GM21825 (cell line): ENCODE measurements at regions not wholly inside any gene's neighbourhood (a gene's known extent, or its start where the extent isn't known, plus 50 kb on each side); places are given as distances from the start of the nearest gene placed in this dataset.
"Not testable (repeated sequence)": the region's sequence is repeated elsewhere in the genome, so short reads cannot be mapped to it uniquely, and the experiment has no call there.

Source experiments
- ATAC-seq: cut with Tn5 transposase; IDR thresholded peaks from one replicate; pipeline ENCODE4 v1.9.1; 2021; ENCODE audit warnings: mild to moderate bottlenecking, moderate library complexity; ENCODE audit not compliant: unreplicated experiment

DNA sequence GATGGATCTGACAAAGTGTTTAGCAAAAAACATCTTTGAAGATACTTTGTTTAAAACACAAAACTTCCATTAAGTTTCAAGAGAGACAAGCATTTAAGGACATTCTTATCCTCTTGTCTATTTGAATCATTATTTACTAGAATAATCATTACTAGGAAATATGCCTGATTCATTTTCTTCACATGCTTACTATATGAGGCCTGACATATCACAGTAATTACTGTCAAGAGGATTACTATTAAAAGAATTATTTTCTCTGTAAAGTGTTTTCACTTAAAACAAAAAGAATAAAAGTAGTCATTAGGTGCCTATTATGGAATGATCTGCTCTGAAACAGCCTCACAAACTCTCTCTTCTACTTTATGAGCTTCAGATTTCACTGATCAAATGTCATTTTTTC is 402.1 kb upstream of the MGAT4C start:
- no peak for ATAC-seq

- no peak for ATAC-seq
These were observed 391.6 kb upstream of the MGAT4C start for GRCh38 chr12:86647800-86648199.

GRCh38 chr12:86634456-86635410 is 378.5 kb upstream of the MGAT4C start:
- no peak for ATAC-seq

DNA sequence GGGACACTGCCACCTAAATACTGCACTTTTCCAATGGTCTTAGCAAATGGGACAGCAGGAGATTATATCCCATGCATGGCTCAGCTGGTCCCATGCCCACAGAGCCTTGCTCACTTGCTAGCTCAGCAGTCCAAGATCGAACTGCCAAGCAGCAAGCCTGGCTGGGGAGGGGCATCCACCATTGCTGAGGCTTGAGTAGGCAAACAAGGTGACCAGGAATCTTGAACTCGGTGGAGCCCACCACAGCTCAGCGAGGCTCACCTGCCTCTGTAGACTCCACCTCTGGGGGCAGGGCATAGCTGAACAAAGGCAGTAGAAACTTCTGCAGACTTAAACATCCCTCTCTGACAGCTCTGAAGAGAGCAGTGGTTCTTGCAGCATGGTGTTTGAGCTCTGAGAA is 370.8 kb upstream of the MGAT4C start:
- ATAC-seq, result no peak

DNA sequence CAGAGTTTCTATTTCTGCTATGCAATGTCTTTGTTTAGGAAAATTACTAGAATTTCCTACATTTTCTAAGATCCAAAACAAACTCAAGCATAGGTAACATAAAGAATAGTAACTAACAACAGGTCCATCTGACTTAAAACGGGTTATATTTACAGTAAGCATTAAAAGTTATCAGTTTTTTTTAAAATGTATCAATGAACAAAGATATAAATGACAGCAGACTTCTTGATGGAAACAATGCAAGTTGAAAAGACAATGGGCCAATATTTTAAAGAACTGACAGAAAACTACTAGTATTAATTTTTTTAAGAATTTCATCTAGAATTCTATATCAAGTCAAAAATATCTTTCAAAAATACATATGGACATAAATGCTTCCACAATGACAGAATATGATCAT is 367.1 kb upstream of the MGAT4C start:
- no peak for ATAC-seq

DNA sequence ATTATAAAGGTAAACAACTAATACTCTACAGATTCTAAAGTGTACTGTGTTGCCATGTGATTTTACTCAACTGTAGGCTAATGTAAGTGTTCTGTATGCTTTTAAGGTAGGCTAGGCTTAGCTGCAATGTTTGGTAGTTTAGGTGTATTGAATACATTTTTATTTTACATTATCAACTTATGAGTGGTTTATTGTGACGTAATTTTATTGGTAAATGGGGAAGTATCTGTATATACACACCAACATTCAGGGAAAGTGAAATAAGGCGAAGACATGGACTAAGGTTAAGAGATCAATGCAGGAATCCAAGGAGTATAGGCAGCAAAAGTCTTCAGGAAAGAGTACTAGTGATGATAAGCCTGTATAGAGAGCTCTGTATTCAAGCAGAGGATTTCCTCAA is 365.8 kb upstream of the MGAT4C start:
- ATAC-seq, result no peak

- no peak for ATAC-seq
These were observed 357.1 kb upstream of the MGAT4C start for GRCh38 chr12:86613311-86613710.

DNA sequence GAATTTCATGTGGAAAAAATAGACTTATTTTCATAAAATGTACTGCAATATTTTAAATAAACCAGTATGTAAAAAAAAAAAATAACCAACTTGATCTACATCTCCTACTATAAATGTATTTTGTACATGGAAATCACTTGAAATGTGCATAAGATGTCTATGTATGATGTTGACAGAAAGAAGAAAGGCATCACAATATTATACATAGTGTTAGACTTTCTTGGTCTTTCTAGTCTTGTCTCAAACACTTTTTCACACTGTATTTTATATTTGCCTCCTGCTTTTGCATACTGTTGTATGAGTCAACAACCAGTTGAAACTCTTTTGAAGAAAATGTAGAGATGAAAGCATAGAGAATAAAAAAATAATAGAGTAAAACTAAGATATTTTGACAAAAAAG is 352.4 kb upstream of the MGAT4C start:
- no peak for ATAC-seq

DNA sequence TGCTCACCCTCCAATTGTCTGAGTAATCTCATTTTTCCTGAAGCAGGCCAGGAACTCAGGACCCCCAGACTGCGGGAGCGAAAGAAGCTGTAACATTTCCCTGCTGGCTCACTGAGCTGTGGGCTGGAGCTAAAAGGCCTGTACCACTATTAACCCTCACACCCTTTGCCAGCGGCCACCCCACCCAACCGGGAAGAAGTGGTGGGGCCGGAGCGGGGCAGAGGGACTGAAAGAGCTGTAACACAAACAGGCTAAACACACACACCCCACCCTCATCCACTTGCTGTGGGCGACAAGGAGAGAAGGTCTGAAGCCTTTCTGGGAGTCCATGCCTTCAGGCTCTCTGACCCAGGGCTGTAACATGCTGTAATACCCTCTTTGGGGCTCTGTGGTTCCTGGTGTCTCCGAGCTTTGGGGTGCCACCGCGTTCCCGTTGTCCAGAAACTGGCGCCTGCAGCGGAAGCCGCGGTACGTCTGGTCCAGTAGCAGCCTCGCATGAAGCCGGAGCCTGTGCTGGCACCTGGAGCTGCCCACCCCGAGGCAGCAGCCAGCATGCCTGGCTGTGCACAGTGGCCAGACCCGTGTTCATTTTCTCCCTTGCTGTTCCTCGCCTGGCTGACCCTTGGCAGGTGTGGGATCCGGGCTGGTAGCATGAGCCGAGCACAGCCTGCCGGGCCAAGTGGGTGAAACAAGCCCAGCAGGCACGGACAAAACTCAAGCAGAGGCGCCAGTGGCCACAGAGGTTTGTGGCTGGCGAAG is 345.5 kb upstream of the MGAT4C start:
- no peak for ATAC-seq

DNA sequence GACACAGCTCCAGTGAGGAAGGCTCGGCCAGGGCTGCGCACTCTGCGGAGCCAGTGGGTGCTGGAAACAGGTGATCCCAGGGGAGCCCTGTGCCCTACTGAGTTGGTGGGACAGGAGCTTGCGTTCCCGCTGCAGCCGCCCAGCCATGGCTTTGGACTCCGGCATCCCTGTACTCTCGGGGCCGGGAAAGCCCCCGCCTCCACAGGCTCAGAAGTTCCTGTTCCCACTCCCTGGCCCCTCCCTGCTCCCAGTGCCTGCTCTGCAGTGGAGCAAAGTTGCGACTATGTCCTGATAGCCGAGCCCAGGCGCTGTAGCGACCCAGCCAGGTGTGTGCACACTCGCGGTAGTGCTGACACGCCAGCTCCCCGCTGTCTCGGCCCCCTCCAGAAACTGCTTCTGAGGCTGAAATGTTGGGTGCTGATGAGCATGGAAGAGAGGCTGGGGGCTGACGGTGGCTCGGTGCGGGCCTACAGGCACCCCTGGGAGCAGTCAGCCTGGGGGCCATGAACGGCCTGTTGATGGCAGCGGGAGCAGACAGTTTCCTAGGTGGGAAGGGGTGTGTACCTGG is 344.6 kb upstream of the MGAT4C start:
- no peak for ATAC-seq

DNA sequence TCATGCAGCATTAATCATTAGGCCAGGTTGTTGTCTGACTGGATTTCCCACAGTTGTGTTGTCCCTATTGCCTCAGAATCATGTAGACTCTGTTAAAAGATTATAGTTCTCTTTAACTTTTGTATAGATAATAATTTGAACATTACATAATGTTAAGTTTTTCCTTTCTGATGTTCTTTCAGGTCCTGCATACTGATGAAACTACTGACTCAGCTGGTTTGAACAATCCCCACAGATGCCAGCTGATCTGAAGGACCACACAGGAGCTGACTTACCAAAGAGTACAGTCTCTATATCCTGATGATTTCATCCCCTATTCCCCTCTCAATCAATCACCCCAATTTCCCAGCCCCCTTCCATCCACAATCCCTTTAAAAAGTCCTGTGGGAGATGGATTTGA is 341.2 kb upstream of the MGAT4C start:
- ATAC-seq, result no peak

DNA sequence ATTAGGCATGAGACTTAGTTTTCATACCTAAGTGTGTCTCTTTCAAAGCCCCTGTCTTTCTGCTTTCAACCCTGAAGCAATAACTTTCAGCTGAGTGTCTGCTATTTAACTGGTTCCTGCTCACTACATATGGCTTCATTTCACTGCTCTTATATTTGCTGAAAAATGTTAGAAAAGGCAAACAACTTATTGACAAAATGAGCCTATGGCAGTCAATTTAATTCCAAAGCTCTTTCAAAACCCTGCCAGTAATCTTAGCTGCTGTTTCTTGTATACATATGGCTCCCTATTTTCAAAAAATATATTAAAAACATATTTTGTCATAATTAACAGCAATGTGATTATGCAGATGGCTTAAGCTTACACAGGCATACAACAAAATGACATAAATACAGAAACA is 334.1 kb upstream of the MGAT4C start:
- ATAC-seq, result no peak

DNA sequence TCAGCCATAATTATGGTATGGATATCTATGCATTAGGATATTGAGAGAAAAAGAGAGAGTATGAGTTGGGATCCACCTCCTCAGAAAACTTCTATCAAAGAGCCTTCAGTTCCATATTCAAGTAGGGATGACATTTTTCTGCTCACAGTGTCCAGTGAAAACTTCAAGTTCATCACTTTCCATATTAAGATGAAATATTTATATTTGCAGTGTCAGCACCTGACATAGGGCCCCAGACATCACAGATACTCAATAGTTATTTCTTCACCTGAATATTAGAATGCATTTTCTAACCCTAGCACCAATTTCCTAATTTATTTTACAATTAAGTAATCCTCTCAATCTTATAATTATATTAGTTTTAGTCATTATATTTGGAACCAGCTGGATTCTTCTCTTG is 318.0 kb upstream of the MGAT4C start:
- no peak for ATAC-seq

GRCh38 chr12:86572455-86572854 is 316.3 kb upstream of the MGAT4C start:
- ATAC-seq, result no peak

DNA sequence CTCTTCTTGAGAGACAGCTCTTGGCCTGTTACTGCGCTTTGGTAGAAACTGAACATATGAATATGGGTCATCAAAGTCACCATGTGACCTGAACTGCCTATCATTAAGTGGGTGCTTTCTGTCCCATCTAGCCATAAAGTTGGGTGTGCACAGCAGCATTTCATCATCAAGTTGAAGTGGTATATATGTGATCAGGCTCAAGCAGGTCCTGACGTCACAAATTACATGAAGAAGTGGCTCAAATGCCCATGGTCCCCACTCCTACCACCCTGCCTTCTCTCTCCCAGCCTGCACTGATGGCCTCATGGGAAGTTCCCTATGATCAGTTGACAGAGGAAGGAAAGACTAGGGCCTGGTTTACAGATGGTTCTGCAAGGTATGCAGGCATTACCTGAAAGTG is 308.8 kb upstream of the MGAT4C start:
- ATAC-seq, result no peak

- not testable (repeated sequence) for ATAC-seq
These were observed 299.3 kb upstream of the MGAT4C start for GRCh38 chr12:86555491-86555890.

- ATAC-seq, result no peak
These were observed 295.0 kb upstream of the MGAT4C start for GRCh38 chr12:86551146-86551571.

DNA sequence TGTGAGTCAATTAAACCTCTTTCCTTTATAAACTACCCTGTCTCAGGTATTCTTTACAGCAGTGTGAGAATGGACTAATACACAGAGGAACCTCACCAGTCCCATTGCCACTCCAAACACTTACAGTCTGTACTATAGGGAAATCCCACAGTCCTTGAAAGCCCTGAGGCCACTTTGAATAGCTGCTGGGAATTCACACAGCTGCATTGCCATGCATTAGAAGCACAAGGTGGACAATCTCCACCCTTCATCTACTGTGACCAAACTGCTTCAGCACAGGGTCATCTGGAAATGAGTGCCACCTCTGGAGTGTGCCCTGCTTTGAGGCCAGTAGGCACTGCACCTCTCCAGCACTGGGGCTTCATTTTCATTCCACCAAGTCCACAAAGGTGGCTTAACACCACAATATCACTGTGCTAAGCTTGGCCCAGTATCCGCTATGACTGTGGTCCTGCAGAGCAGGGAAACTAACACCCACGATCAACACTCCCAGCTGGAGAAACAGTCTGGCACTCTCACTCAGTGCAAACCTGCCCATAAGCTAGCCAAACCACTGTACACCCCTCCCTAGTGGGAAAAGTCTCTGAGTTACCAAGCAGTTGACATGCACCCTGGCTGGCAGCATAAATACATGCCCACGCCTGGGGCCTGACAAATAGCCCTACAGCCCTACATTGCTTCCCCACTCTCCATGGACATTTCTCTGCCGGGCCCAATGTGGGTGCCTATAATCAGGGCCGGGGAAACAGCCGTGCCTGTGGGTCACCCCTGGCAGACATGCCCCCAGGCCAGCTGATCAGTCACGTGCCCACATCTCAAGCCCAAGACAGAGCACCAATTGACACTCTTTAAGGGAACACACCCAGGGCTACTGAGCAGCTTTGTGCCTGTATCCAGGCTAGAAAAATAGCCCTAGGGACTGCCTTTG is 294.3 kb upstream of the MGAT4C start:
- no peak for ATAC-seq

DNA sequence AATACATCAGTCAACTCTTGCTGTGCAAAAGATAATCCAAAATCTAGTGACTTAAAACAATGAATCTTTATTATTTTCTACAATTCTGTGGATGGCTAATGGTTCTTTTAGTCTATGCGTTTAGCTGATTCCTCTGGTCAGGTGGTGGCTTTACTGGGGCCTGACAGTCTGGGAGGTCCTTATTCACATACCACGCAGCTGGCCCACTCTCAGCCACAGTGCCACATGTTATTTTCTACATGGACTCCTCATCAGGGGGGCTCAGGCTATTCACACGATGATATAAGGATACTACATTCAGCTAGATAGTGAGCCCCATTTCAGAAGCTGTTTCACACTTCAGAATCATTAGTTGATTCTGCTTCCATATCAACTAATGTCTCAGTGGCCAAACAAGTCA is 287.5 kb upstream of the MGAT4C start:
- ATAC-seq, result no peak

- no peak for ATAC-seq
These were observed 274.9 kb upstream of the MGAT4C start for GRCh38 chr12:86530996-86531655.
